ENCODE measurements at regions not wholly inside any gene's neighbourhood (a gene's known extent, or its start where the extent isn't known, plus 50 kb on each side); places are given as distances from the start of the nearest gene placed in this dataset.
A peak's percentile ranks its signal among the peaks of the same experiment; 100 is the strongest.

GRCh38 chr3:115513416-115513800 is 109.9 kb upstream of the GAP43 start:
- TF ChIP-seq, protein P1, sequence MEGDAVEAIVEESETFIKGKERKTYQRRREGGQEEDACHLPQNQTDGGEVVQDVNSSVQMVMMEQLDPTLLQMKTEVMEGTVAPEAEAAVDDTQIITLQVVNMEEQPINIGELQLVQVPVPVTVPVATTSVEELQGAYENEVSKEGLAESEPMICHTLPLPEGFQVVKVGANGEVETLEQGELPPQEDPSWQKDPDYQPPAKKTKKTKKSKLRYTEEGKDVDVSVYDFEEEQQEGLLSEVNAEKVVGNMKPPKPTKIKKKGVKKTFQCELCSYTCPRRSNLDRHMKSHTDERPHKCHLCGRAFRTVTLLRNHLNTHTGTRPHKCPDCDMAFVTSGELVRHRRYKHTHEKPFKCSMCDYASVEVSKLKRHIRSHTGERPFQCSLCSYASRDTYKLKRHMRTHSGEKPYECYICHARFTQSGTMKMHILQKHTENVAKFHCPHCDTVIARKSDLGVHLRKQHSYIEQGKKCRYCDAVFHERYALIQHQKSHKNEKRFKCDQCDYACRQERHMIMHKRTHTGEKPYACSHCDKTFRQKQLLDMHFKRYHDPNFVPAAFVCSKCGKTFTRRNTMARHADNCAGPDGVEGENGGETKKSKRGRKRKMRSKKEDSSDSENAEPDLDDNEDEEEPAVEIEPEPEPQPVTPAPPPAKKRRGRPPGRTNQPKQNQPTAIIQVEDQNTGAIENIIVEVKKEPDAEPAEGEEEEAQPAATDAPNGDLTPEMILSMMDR (IDR thresholded peaks at IDR 0.05), result no peak
- no peaks in the 10 kb centered on the region for H3K9me3 Mint-ChIP-seq
- ChIA-PET POLR2A (interaction anchor here (0.6 kb wide), 1 partner anchor 84 kb away, joined by 3 read pairs; no protein-coding TSS in a partner anchor), CTCF (no interaction called here)
- H3K36me3 Mint-ChIP-seq (ENCODE audit: low read depth), result no peaks in the 10 kb centered on the region
- intact Hi-C loops (cut with micrococcal nuclease), result no loop called here
- H3K27me3 Mint-ChIP-seq, result peaks cover 41% of the 10 kb centered on the region
- peaks cover 17% of the 10 kb centered on the region for H3K4me1 Mint-ChIP-seq (ENCODE audit: low read depth)
- peak overlapping the region; percentile 77 for H3K4me3 Mint-ChIP-seq
- no peak overlapping the region for H3K27ac Mint-ChIP-seq
- no peak for DNase-seq
- peak; percentile 15 for ATAC-seq

DNA sequence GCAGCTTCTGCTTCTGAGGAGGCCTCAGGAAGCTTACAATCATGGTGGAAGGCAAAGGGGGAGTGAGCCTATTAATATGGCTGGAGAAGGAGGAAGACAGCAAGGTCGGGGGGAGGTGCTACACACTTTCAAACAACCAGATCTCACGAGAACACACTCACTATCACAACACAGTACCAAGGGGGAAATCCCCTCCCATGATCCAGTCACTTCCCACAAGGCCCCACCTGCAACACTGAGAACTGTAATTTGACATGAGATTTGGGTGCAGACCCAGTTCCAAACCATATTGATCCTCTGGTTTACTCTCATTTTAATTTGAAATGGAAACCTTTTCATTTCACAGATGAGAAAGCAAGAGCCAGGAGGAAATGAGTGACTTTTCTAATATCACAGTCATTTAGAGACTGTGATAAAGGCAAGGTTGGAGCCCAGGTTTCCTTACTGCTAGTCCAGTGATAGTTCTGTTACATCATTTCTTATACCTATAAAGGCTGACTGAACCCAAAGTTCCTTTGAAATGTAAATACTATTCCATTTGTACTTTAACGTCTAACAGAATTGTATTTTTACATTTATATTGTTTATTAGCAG is 105.8 kb upstream of the GAP43 start:
- intact Hi-C loops (cut with micrococcal nuclease), result no loop called here
- Mint-ChIP-seq H3K27ac (no peak overlapping the region), H3K27me3 (peaks cover 21% of the 10 kb centered on the region), H3K4me3 (no peak overlapping the region), H3K4me1 (ENCODE audit: low read depth) (peaks cover 15% of the 10 kb centered on the region), H3K36me3 (ENCODE audit: low read depth) (no peaks in the 10 kb centered on the region), H3K9me3 (no peaks in the 10 kb centered on the region)
- TF ChIP-seq, protein P1 (IDR thresholded peaks at IDR 0.05), result no peak
- ATAC-seq (peak; percentile 48), DNase-seq (peak; percentile 11)
- CTCF ChIA-PET, result no interaction called here
- POLR2A ChIA-PET, result no interaction called here

- TF ChIP-seq, protein P1 (IDR thresholded peaks at IDR 0.05), result no peak
- H3K27ac Mint-ChIP-seq, result no peak overlapping the region
- no peak overlapping the region for H3K4me3 Mint-ChIP-seq
- ChIA-PET POLR2A (no interaction called here), CTCF (interaction anchor here (0.5 kb wide), 1 partner anchor 144 kb away, joined by 3 read pairs; no protein-coding TSS in a partner anchor)
- H3K27me3 Mint-ChIP-seq, result peaks cover 15% of the 10 kb centered on the region
- peaks cover 7% of the 10 kb centered on the region for H3K4me1 Mint-ChIP-seq (ENCODE audit: low read depth)
- no peak for DNase-seq
- H3K9me3 Mint-ChIP-seq, result no peaks in the 10 kb centered on the region
- no peaks in the 10 kb centered on the region for H3K36me3 Mint-ChIP-seq (ENCODE audit: low read depth)
- intact Hi-C loops (cut with micrococcal nuclease), result no loop called here
- ATAC-seq, result no peak
Measured at GRCh38 chr3:115518100-115518852, 105.0 kb upstream of the GAP43 start.

- peaks cover 4% of the 10 kb centered on the region for H3K4me1 Mint-ChIP-seq (ENCODE audit: low read depth)
- no peak overlapping the region for H3K27ac Mint-ChIP-seq
Measured at GRCh38 chr3:115520241-115520640, 103.1 kb upstream of the GAP43 start.

More at GRCh38 chr3:115520241-115520640, 103.1 kb upstream of the GAP43 start:
- H3K27me3 Mint-ChIP-seq, result peaks cover 12% of the 10 kb centered on the region
- H3K36me3 Mint-ChIP-seq (ENCODE audit: low read depth), result no peaks in the 10 kb centered on the region
- DNase-seq (no peak), ATAC-seq (no peak)
- intact Hi-C loops (cut with micrococcal nuclease), result no loop called here
- H3K4me3 Mint-ChIP-seq, result no peak overlapping the region
- ChIA-PET POLR2A (interaction anchor here (0.6 kb wide), 1 partner anchor 95 kb away, joined by 3 read pairs; no protein-coding TSS in a partner anchor), CTCF (no interaction called here)
- TF ChIP-seq, protein P1 (IDR thresholded peaks at IDR 0.05), result no peak
- H3K9me3 Mint-ChIP-seq, result no peaks in the 10 kb centered on the region
